Keratinocyte (primary cell): ENCODE measurements at regions not wholly inside any gene's neighbourhood (a gene's known extent, or its start where the extent isn't known, plus 50 kb on each side); places are given as distances from the start of the nearest gene placed in this dataset.

ENCODE experiments used
- CTCF ChIP-seq, 3 experiments: IDR thresholded peaks in 1 of 3; conservative IDR thresholded peaks in 1 of 3; optimal IDR thresholded peaks in 1 of 3; 2 replicates in 2 of 3; 3 replicates in 1 of 3; pipeline versions ENCODE3 to v1.5.1; 2011; ENCODE audit warnings: low read length in 3 of 3, mild to moderate bottlenecking in 3 of 3, moderate library complexity in 2 of 3, control low read depth in 1 of 3, inconsistent platforms in 1 of 3; ENCODE audit not compliant: insufficient read depth in 2 of 3; ENCODE audit errors: extremely low read depth in 1 of 3
- EZH2 ChIP-seq: IDR thresholded peaks from one replicate; pipeline ENCODE4 v1.6.1; 2012; ENCODE audit warnings: inconsistent platforms, mild to moderate bottlenecking, low read length, moderate library complexity

- no peak for TF ChIP-seq EZH2
- TF ChIP-seq CTCF (optimal IDR thresholded peaks at IDR 0.05 in 1 of 3, IDR thresholded peaks at IDR 0.05 in 1 of 3, conservative IDR thresholded peaks at IDR 0.05 in 1 of 3; ENCODE audit: extremely low read depth in 1 of 3, insufficient read depth in 2 of 3, low read length in 3 of 3) = no peak
These were observed 55.2 kb upstream of the WDR26 start for GRCh38 chr1:224489534-224490365.
